HG02798 (cell line): ENCODE measurements at regions not wholly inside any gene's neighbourhood (a gene's known extent, or its start where the extent isn't known, plus 50 kb on each side); places are given as distances from the start of the nearest gene placed in this dataset.

ENCODE experiments used
- ATAC-seq: cut with Tn5 transposase; IDR thresholded peaks from one replicate; pipeline ENCODE4 v1.9.1; 2021; ENCODE audit warnings: mild to moderate bottlenecking; ENCODE audit not compliant: unreplicated experiment, poor library complexity

DNA sequence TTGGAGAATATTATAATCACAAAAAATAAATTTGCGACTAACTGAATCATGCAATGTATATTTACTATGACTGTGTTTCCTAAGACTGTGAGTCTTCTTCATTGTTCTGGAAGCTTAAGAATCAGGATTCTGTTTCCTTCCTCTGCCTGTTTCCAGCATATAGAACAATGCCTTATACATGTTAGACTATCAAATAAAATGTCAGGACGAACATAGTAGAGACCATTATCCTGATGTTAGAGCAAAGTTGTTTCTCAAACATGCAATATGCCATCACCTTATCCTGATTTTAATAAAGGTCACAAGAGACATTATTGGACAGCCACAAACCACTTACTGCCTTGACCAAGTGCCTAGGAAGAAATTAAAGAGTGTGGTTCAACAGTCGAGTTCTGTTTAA is 457.4 kb upstream of the AGTR1 start:
- ATAC-seq: no peak

GRCh38 chr3:148243609-148244008 is 454.1 kb upstream of the AGTR1 start:
- ATAC-seq: no peak

DNA sequence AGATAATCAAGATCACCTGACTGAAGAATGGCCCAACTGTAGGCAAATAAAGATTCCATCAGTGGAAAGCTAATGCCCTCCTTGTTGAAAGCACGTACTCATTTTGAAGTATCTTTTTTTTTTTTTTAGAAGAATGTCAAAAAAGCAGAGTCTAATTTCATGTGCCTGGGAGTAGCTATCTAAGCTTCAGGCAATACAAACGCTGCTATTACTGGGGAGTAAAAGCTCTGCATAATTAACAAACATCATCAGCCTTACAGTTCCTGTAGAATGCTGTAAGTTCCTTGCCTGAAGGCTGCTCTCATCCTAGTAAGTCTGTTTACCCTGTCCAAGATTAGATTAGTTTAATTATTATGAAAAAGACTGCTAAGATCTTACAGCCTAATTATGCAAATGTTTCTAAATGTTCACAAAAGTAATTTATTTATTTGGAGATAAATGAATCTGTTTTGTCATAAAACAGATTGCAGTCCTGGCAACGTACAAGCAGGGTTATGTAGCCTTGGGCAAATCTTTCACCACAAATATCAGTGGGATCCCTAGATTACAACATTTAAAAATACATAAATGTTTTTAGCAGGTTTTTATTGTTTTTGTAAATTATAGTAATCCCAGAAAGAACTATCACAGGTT is 451.3 kb upstream of the AGTR1 start:
- no peak for ATAC-seq

DNA sequence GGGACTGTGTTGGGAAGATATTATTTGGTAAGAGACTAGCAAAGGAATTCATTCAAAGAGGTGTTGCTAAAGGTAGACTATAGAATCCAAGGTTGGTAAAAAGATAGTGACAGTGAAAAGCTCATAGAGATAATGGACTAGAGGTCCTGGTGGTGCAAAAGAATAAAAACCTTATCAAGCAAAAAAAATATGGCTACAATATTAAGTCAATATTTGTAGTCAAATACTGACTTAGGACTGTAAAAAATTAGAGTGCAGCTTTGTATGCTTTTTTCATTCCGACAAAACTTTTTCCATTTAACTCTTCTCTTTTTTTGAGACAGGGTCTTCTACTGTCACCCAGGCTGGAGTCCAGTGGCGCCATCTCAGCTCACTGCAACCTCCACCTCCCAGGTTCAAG is 444.0 kb upstream of the AGTR1 start:
- no peak for ATAC-seq

DNA sequence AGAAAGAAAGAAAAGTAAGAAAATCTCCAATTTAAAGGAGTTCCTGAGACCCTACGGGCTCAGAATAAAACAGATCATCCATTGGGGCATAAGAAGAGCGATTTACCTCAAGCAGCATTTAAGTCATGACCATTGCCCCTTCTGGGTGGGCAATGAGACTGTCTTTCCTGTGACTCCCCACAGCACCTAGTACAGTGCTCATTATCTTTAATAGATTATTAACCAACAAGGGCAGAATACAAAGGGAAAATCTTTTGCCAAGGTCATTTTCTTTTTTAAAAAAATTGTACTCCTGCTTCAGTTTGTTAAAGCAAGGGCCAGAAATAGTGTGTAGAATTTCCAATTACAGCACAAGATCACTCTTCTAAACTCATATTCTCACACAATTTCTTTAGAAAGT is 443.3 kb upstream of the AGTR1 start:
- no peak for ATAC-seq

- ATAC-seq: no peak
Observed at GRCh38 chr3:148255981-148256969, 441.4 kb upstream of the AGTR1 start.

- no peak for ATAC-seq
Observed at GRCh38 chr3:148262980-148263379, 434.7 kb upstream of the AGTR1 start.

- ATAC-seq: no peak
Observed at GRCh38 chr3:148265841-148266240, 431.9 kb upstream of the AGTR1 start.

DNA sequence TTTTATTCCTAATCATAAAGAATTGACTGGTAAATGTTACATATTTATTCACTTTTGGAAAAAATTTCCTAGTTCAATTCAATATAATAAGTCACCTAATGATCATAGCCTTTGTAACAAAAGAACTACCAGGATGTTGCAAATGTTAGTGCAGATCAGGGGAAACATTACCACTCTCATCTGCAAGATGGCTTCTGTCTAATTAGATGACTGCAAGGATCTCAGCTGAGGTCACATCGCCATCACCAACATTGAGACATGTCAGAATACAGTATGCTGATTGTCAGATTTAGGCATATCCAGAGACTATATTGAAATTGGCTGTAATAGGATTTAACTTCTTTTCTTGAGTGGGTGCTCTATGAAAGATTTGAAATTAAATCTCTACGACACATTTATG is 431.4 kb upstream of the AGTR1 start:
- ATAC-seq: no peak

DNA sequence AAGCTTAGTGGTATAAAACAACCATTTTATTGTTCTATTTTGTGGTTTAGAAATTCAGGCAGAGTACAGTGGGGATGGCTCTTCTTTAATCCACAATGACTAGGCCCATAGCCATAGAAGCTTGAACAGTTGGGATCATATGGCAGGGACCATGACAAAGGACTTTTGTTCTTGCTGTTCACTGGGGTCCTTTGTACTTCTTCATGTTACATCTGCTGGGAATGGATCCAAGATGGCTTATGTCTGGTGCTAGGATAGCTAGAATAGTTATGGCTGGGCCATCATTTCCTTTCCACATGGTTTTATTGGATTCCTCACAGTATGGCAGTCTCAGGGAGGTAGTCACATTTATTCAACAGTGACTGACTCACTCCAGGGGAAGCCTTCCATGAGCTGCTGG is 427.9 kb upstream of the AGTR1 start:
- ATAC-seq: no peak

DNA sequence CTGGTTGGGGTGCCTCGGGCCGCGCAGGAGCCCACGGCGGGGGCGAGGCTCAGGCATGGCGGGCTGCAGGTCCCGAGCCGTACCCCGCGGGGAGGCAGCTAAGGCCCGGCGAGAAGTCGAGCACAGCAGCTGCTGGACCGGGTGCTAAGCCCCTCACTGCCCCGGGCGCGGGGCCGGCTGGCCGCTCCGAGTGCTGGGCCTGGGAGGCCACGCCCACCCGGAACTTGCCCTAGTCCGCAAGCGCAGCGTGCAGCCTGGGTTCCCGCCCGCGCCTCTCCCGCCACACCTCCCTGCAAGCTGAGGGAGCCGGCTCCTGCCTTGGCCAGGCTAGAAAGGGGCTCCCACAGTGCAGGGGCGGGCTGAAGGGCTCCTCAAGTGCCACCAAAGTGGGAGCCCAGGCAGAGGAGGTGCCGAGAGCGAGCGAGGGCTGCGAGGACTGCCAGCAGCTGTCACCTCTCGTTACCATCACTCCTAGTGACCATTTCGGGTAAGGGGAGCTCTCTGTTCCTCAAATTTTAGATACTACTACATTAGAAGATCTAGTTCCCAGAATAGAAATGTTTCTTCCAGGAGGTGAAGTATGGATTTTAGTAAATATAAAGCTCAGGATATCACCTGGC is 417.0 kb upstream of the AGTR1 start:
- no peak for ATAC-seq

GRCh38 chr3:148289159-148289558 is 408.5 kb upstream of the AGTR1 start:
- ATAC-seq: no peak

DNA sequence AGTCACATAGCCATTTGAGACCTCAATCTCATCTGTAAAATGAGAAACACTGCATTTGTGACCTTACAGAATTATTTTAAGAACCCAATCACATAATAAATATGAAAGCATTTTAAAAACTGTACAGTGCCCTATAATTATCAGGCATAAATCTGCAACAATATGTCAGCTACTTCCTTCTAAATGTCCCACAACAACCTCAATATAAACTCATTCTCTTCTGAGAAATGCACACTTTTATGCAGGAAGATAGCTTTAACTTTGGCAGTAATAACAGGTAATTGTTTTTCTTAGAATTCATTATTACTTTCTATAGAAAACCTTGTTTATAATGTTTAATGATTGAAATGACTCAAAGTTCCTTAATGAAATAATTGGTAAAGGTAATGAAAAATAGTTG is 400.7 kb upstream of the AGTR1 start:
- ATAC-seq: no peak

DNA sequence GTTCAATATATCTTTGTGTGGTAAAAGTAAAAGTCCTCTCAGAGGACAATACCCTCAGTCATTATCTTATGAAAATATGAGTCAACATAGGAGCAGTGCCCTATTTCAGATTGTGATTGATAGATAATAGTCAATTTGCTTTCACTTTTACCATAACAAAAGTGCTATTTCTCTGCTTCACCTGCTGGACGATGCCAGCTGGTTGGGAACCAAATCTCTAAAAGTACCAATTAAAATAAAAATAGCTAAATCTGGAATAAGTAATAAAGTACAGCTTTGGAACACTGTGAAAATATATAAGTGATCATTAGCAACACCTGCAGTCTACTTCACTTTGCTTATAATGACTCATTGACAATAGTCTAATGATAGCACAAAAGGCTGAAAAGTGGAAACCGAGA is 390.3 kb upstream of the AGTR1 start:
- peak; percentile 70 for ATAC-seq

GRCh38 chr3:148309390-148310035 is 388.2 kb upstream of the AGTR1 start:
- peak; percentile 92 for ATAC-seq

DNA sequence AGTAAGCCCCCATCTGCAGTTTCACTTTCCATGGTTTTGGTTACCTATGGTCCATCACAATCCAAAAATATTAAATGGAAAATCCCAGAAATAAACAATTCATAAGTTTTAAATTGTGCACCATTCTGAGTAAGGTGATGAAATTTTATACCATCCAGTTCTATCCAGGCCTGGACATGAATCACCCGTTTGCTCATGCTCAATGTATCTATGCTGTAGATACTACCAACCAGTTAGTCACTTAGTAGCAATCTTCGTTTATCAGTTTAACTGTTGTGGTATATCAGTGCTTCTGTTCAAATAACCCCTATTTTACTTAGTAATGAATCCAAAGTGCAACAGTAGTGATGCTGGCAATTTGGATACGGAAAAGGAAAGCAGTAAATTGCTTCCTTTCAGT is 381.9 kb upstream of the AGTR1 start:
- no peak for ATAC-seq

DNA sequence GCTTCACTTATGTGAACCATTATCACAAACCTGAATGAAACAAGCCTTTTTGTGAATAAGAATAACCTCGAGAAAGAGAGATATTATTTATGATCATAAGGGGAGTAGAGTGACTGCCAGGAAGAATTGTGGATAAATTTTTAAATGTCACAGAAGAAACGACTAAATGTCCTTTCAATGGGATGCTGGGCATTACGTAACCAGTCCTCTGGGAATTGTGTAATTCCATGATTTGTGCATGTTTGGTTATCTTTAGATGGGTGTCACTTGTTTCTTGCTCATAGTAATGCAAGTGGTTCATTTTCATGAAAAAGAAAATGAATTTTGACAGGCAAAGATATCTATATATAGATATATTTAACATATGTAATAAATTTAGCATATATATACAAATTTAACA is 379.5 kb upstream of the AGTR1 start:
- ATAC-seq: no peak

- ATAC-seq: peak; percentile 92
Observed at GRCh38 chr3:148319161-148319915, 378.4 kb upstream of the AGTR1 start.

DNA sequence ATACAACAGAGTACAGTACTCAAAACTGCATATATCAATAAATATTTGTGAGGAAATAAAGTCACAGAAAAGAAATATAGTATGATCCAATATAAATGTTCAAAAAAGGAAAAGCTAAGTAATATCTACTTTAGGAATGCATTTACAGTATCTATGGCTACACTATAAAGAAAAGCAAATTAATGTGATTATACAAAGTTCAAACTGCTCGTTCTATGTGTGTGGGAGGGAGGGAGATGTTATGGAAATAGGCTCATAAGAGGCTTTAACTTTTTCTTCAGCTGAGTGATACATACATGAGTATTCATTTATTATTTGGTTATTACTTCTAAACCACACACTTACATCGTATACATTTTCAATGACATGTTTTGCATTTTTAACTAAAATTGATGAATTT is 377.7 kb upstream of the AGTR1 start:
- no peak for ATAC-seq
